SH-SY5Y (cell line): ENCODE measurements at regions not wholly inside any gene's neighbourhood (a gene's known extent, or its start where the extent isn't known, plus 50 kb on each side); places are given as distances from the start of the nearest gene placed in this dataset.

Experiments
- GATA2 ChIP-seq: IDR thresholded peaks from 2 replicates; pipeline ENCODE4 v1.6.1; 2011; ENCODE audit warnings: mild to moderate bottlenecking, low read depth, low read length
- GATA3 ChIP-seq: IDR thresholded peaks from 2 replicates; pipeline ENCODE4 v1.6.1; 2011; ENCODE audit warnings: low read depth, mild to moderate bottlenecking, low read length, moderate library complexity

DNA sequence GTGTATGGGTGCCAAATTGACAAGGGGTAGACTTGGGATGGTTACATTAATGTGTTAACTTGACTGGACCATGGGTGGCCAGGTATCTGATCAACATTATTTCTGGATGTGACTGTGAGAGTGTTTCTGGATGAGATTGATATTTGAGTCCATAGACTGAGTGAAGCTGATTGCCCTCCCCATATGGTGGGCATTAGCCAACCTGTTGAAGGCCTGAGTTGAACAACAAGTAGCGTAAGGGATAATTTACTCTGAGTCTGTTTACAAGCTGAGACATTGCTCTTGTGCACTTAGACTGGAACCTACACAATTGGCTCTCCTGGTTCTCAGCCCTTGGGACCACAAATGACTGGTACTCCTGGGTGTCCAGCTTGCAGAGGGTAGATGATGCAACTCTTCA, 240.1 kb downstream of the ASXL3 start:
- TF ChIP-seq GATA2 (no peak), GATA3 (no peak)
